Activated CD8-positive, alpha-beta T cell treated with anti-CD3 and anti-CD28 coated beads for 36 hours (primary cell): ENCODE measurements at regions not wholly inside any gene's neighbourhood (a gene's known extent, or its start where the extent isn't known, plus 50 kb on each side); places are given as distances from the start of the nearest gene placed in this dataset.

Experiments used
- ATAC-seq: fragments of 200-7000 bp; cut with Tn5 transposase; one replicate; pipeline ENCODE4 v1.10.0; 2021; ENCODE audit warnings: mild to moderate bottlenecking, moderate library complexity
- CTCF ChIA-PET: fragments of 350-600 bp; sonication (Branson Sonifier 250); formaldehyde crosslinking; loops from one replicate; lab custom pipeline; 2021; ENCODE audit warnings: antibody characterized with exemption; lab: Charles Lee
- POLR2A ChIA-PET: fragments of 350-600 bp; sonication (Branson Sonifier 250); formaldehyde crosslinking; loops from one replicate; lab custom pipeline; 2021; ENCODE audit warnings: antibody characterized with exemption; lab: Charles Lee
- DNase-seq: peaks from one replicate; pipeline ENCODE4 v3.0.0-alpha.2; 2020
- H3K27ac Mint-ChIP-seq: one replicate; pipeline ENCODE4 v1.8.0; 2021; ENCODE audit warnings: mild to moderate bottlenecking, mixed read lengths
- H3K27me3 Mint-ChIP-seq: one replicate; pipeline ENCODE4 v1.8.0; 2021; ENCODE audit warnings: mixed read lengths
- H3K36me3 Mint-ChIP-seq: one replicate; pipeline ENCODE4 v1.8.0; 2021; ENCODE audit warnings: low read depth, mixed read lengths
- H3K4me1 Mint-ChIP-seq: one replicate; pipeline ENCODE4 v1.8.0; 2021; ENCODE audit warnings: low read depth, mixed read lengths
- H3K4me3 Mint-ChIP-seq: one replicate; pipeline ENCODE4 v1.8.0; 2021; ENCODE audit warnings: mild to moderate bottlenecking, moderate library complexity, mixed read lengths
- H3K9me3 Mint-ChIP-seq: one replicate; pipeline ENCODE4 v1.8.0; 2021; ENCODE audit warnings: mixed read lengths
- CTCF ChIP-seq: fragments of 200-600 bp; IDR thresholded peaks from one replicate; pipeline ENCODE4 v1.8.0; 2022; ENCODE audit warnings: antibody characterized with exemption, mild to moderate bottlenecking
- intact Hi-C: fragments of 100-400 bp; cut with micrococcal nuclease; formaldehyde crosslinking; loops from one replicate; pipeline ENCODE4 v1.10.0; 2022

DNA sequence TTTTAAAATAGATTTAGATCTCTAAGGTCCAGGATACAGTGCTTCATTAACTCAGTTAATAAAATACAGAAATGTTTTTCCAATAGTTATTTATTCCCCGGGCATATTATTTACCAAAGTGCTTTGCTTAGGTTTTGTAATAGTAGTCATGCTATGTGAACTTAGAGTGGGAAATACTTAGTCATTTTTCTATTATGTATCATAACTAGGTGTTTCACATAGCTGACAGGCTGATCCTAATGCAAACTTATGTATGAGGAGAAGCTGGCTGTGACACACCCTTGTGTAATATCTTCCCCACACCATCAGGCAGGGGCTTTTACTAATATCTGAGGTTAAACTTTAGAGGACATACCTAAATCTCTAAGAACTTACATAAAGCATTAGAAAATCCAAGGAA is 277.7 kb upstream of the RIMS1 start:
- H3K9me3 Mint-ChIP-seq: no peaks in the 10 kb centered on the region
- ChIA-PET POLR2A (no interaction called here), CTCF (no interaction called here)
- ATAC-seq (no peak), DNase-seq (no peak)
- H3K4me3 Mint-ChIP-seq: no peak overlapping the region
- no peak overlapping the region for H3K27ac Mint-ChIP-seq
- TF ChIP-seq CTCF: no peak
- H3K27me3 Mint-ChIP-seq: no peaks in the 10 kb centered on the region
- no peaks in the 10 kb centered on the region for H3K36me3 Mint-ChIP-seq
- intact Hi-C loops: no loop called here
- H3K4me1 Mint-ChIP-seq: no peaks in the 10 kb centered on the region

DNA sequence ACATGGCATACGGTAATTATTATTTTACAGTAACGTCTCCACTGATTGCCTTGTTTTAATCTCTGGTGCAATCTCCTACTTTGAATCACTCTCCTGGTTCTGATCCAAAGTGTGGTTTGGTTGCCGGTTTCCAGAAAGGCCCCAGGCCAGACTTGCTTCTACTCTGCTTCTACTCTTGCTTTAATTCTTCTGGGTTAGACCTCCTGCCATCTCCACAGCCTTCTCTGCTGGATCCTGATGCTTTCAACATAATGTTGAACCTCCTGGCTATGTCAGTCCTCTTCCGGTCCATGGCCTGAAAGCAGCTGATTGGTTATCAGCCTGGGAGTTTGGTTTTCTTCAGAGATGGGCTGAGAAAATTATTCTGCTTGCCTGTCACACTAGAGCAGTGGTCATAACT is 266.5 kb upstream of the RIMS1 start:
- intact Hi-C loops: no loop called here
- no peaks in the 10 kb centered on the region for H3K36me3 Mint-ChIP-seq
- POLR2A ChIA-PET: no interaction called here
- CTCF ChIA-PET: no interaction called here
- no peak for DNase-seq
- no peaks in the 10 kb centered on the region for H3K4me1 Mint-ChIP-seq
- H3K27ac Mint-ChIP-seq: no peak overlapping the region
- ATAC-seq: no peak
- peaks cover 2% of the 10 kb centered on the region for H3K9me3 Mint-ChIP-seq
- H3K4me3 Mint-ChIP-seq: no peak overlapping the region
- no peak for TF ChIP-seq CTCF
- no peaks in the 10 kb centered on the region for H3K27me3 Mint-ChIP-seq

DNA sequence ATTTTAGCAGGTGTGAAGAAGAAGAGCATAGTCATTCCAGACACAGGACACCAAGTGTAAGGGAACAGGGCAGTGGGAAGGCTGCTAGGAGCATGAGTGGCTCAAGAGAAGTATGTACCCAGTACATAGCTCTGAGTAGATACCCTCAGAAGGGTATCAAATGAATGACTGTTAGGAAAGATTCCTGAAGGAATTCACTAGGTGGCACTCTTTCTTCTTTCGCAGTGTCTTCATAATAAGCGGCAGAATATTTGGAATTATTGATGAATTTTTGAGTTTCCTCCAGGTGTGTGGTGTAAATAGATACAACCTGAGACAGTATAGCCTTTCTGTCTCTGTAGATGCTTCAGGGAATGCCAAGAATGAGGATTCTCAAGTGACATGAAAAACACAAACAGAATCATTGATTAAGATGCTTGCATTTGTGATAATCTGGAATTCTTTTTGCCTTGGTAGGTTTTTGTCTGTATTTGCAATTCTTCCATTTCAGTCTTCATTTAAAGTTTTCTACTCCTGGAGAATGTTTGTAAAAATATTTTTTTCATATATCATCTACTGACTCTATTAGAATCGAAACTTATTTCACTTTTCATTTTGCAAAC is 264.3 kb upstream of the RIMS1 start:
- intact Hi-C loops: no loop called here
- no peak overlapping the region for H3K27ac Mint-ChIP-seq
- no peak overlapping the region for H3K4me3 Mint-ChIP-seq
- DNase-seq (no peak), ATAC-seq (no peak)
- no peaks in the 10 kb centered on the region for H3K36me3 Mint-ChIP-seq
- peaks cover 12% of the 10 kb centered on the region for H3K9me3 Mint-ChIP-seq
- ChIA-PET CTCF (no interaction called here), POLR2A (no interaction called here)
- no peaks in the 10 kb centered on the region for H3K27me3 Mint-ChIP-seq
- no peak for TF ChIP-seq CTCF
- no peaks in the 10 kb centered on the region for H3K4me1 Mint-ChIP-seq

DNA sequence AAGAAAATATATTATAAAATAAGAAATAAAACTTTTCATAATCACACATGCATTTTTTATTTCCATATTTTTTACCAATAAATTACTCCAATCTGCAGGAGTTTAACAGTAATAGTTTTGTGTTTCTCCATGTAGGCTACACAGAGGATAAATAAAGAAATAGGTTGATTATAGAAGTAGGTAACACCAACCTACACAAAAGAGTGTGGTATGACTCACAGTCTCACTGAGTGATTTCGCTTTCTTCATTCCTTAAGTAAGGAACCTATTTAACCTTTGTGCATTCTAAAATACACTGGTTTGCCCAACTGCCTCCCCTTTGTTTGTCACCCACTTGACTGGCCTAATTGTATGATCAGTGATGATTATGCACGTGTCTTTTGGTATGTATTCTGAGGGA is 244.2 kb upstream of the RIMS1 start:
- intact Hi-C loops: no loop called here
- DNase-seq: no peak
- Mint-ChIP-seq H3K4me3 (no peak overlapping the region), H3K4me1 (no peaks in the 10 kb centered on the region), H3K27me3 (no peaks in the 10 kb centered on the region), H3K27ac (no peak overlapping the region), H3K36me3 (no peaks in the 10 kb centered on the region), H3K9me3 (no peaks in the 10 kb centered on the region)
- ChIA-PET CTCF (no interaction called here), POLR2A (no interaction called here)
- no peak for TF ChIP-seq CTCF
- ATAC-seq: no peak

DNA sequence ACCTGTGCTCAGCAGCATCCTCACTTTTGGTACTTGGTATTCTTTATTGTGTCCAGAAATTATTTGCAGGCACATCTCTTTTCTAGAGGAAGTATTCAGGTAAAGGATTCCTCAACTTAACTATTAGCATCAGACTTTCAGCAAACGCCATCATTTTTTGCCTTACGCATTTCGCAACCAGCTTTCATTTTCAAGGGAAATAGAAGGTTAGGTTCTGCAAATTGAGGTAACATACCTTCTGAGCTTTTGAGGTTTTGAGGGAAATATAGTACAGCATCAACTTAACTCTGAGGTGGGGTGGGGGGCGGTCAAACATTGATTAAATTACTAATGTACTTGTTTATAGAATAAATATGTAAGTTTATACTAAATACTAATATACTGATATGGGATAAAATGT is 243.6 kb upstream of the RIMS1 start:
- no peak for TF ChIP-seq CTCF
- no peak for ATAC-seq
- CTCF ChIA-PET: no interaction called here
- no peaks in the 10 kb centered on the region for H3K27me3 Mint-ChIP-seq
- no peak overlapping the region for H3K27ac Mint-ChIP-seq
- no peak for DNase-seq
- H3K4me3 Mint-ChIP-seq: no peak overlapping the region
- H3K4me1 Mint-ChIP-seq: no peaks in the 10 kb centered on the region
- H3K9me3 Mint-ChIP-seq: no peaks in the 10 kb centered on the region
- POLR2A ChIA-PET: no interaction called here
- no peaks in the 10 kb centered on the region for H3K36me3 Mint-ChIP-seq
- intact Hi-C loops: no loop called here
